HEK293 (cell line): ENCODE measurements at regions not wholly inside any gene's neighbourhood (a gene's known extent, or its start where the extent isn't known, plus 50 kb on each side); places are given as distances from the start of the nearest gene placed in this dataset.

ENCODE experiments used
- CTCF ChIA-PET: fragments of 350-600 bp; formaldehyde crosslinking; extraction: SDS; loops from one replicate; lab custom pipeline; 2021; ENCODE audit warnings: antibody characterized with exemption; lab: Yijun Ruan, JAX
- POLR2A ChIA-PET: fragments of 300-600 bp; formaldehyde crosslinking; extraction: SDS; loops from one replicate; lab custom pipeline; 2020; ENCODE audit warnings: antibody characterized with exemption, inconsistent platforms; lab: Yijun Ruan, JAX
- H3K27ac ChIP-seq: fragments of 200-500 bp; sonication (Bioruptor generic); 2 replicates; pipeline ENCODE4 v1.5.1; 2014; ENCODE audit warnings: low read depth, low read length, control low read depth, inconsistent platforms; ENCODE audit errors: extremely low read depth
- H3K36me3 ChIP-seq, 2 experiments: fragments of 200-500 bp in 1 of 2; sonication (Bioruptor generic) in 1 of 2; 1 replicate in 1 of 2; 2 replicates in 1 of 2; pipeline ENCODE4 v1.5.1; 2014 to 2017; ENCODE audit warnings: inconsistent platforms in 2 of 2, low read length in 2 of 2; ENCODE audit not compliant: control insufficient read depth in 2 of 2, insufficient read depth in 1 of 2
- H3K4me1 ChIP-seq: fragments of 200-500 bp; sonication (Bioruptor generic); 2 replicates; pipeline ENCODE4 v1.5.1; 2014; ENCODE audit warnings: mild to moderate bottlenecking, low read length, inconsistent platforms; ENCODE audit not compliant: control insufficient read depth, insufficient read depth
- H3K4me3 ChIP-seq: 2 replicates; pipeline ENCODE4 v1.5.1; 2011; ENCODE audit warnings: low read depth, mild to moderate bottlenecking, control low read depth, low read length, moderate library complexity
- H3K9me3 ChIP-seq: fragments of 200-500 bp; sonication (Bioruptor generic); 2 replicates; pipeline ENCODE4 v1.5.1; 2014; ENCODE audit warnings: low read depth, low read length, inconsistent platforms; ENCODE audit not compliant: control insufficient read depth, insufficient read depth
- FEZF1 ChIP-seq: fragments of 450-650 bp; formaldehyde crosslinking; IDR thresholded peaks from 2 replicates; pipeline ENCODE4 v1.5.1; 2016; ENCODE audit warnings: missing biosample characterization, missing genetic modification characterization
- GFI1B ChIP-seq: fragments of 450-650 bp; formaldehyde crosslinking; IDR thresholded peaks from 2 replicates; pipeline ENCODE4 v1.5.1; 2016; ENCODE audit warnings: missing biosample characterization, missing genetic modification characterization
- KLF1 ChIP-seq: fragments of 450-650 bp; formaldehyde crosslinking; IDR thresholded peaks from 2 replicates; pipeline ENCODE4 v1.5.1; 2016; ENCODE audit warnings: missing biosample characterization, missing genetic modification characterization
- KLF7 ChIP-seq: fragments of 450-650 bp; formaldehyde crosslinking; IDR thresholded peaks from 2 replicates; pipeline ENCODE4 v1.5.1; 2016; ENCODE audit warnings: missing biosample characterization, missing genetic modification characterization, borderline replicate concordance
- RBAK ChIP-seq: fragments of 450-650 bp; formaldehyde crosslinking; IDR thresholded peaks from 2 replicates; pipeline ENCODE4 v1.5.1; 2016; ENCODE audit warnings: missing biosample characterization, missing genetic modification characterization
- YY2 ChIP-seq: fragments of 450-650 bp; formaldehyde crosslinking; IDR thresholded peaks from 2 replicates; pipeline ENCODE4 v1.5.1; 2016; ENCODE audit warnings: missing biosample characterization, missing genetic modification characterization
- ZBTB10 ChIP-seq: fragments of 450-650 bp; formaldehyde crosslinking; IDR thresholded peaks from 2 replicates; pipeline ENCODE4 v1.5.1; 2016; ENCODE audit warnings: missing biosample characterization, missing genetic modification characterization
- ZBTB11 ChIP-seq: fragments of 450-650 bp; formaldehyde crosslinking; conservative IDR thresholded peaks from 2 replicates; pipeline ENCODE4 v1.5.1; 2016; ENCODE audit warnings: low read depth, missing biosample characterization, missing genetic modification characterization
- ZNF169 ChIP-seq: fragments of 450-650 bp; formaldehyde crosslinking; IDR thresholded peaks from 2 replicates; pipeline ENCODE4 v1.5.1; 2016; ENCODE audit warnings: missing biosample characterization, missing genetic modification characterization
- ZNF24 ChIP-seq: fragments of 450-650 bp; formaldehyde crosslinking; IDR thresholded peaks from 2 replicates; pipeline ENCODE4 v1.5.1; 2016; ENCODE audit warnings: missing biosample characterization, missing genetic modification characterization
- ZNF394 ChIP-seq: fragments of 450-650 bp; formaldehyde crosslinking; IDR thresholded peaks from 2 replicates; pipeline ENCODE4 v1.5.1; 2016; ENCODE audit warnings: missing biosample characterization, missing genetic modification characterization, mild to moderate bottlenecking, moderate library complexity, borderline replicate concordance
- ZNF510 ChIP-seq: fragments of 450-650 bp; formaldehyde crosslinking; IDR thresholded peaks from 2 replicates; pipeline ENCODE4 v1.5.1; 2018; ENCODE audit warnings: mild to moderate bottlenecking, missing genetic modification characterization, missing biosample characterization; ENCODE audit not compliant: insufficient replicate concordance
- ZNF555 ChIP-seq: fragments of 450-650 bp; formaldehyde crosslinking; conservative IDR thresholded peaks from 2 replicates; pipeline ENCODE4 v1.5.1; 2017; ENCODE audit warnings: missing biosample characterization, mild to moderate bottlenecking, missing genetic modification characterization, inconsistent platforms
- ZNF658 ChIP-seq: fragments of 450-650 bp; formaldehyde crosslinking; IDR thresholded peaks from 2 replicates; pipeline ENCODE4; 2016; ENCODE audit warnings: missing biosample characterization, missing genetic modification characterization
- ZNF776 ChIP-seq: fragments of 450-650 bp; formaldehyde crosslinking; IDR thresholded peaks from 2 replicates; pipeline ENCODE4 v1.5.0; 2017; ENCODE audit warnings: missing biosample characterization, missing genetic modification characterization, borderline replicate concordance
- ZNF792 ChIP-seq: fragments of 450-650 bp; formaldehyde crosslinking; IDR thresholded peaks from 2 replicates; pipeline ENCODE4 v1.5.1; 2016; ENCODE audit warnings: missing biosample characterization, missing genetic modification characterization
- ZNF830 ChIP-seq: fragments of 450-650 bp; IDR thresholded peaks from 2 replicates; pipeline ENCODE4 v1.5.0; 2018; ENCODE audit warnings: missing biosample characterization, missing genetic modification characterization, low read depth, mild to moderate bottlenecking, moderate library complexity
- ZNF837 ChIP-seq: fragments of 450-650 bp; formaldehyde crosslinking; IDR thresholded peaks from 2 replicates; pipeline ENCODE4 v1.5.1; 2016; ENCODE audit warnings: missing biosample characterization, missing genetic modification characterization
- ZXDB ChIP-seq: fragments of 450-650 bp; formaldehyde crosslinking; IDR thresholded peaks from 2 replicates; pipeline ENCODE4 v1.5.1; 2016; ENCODE audit warnings: missing biosample characterization, missing genetic modification characterization
- TF ChIP-seq, protein P1 (sequence below): fragments of 450-650 bp; formaldehyde crosslinking; IDR thresholded peaks from 2 replicates; pipeline ENCODE4 v1.5.1; 2016; ENCODE audit warnings: missing biosample characterization, missing genetic modification characterization, borderline replicate concordance
- TF ChIP-seq, protein P2 (sequence below): fragments of 450-650 bp; formaldehyde crosslinking; IDR thresholded peaks from 2 replicates; pipeline ENCODE4 v1.5.1; 2016; ENCODE audit warnings: missing biosample characterization, missing genetic modification characterization
- TF ChIP-seq, protein P3 (sequence below): fragments of 450-650 bp; formaldehyde crosslinking; IDR thresholded peaks from 2 replicates; pipeline ENCODE4 v1.5.1; 2016; ENCODE audit warnings: missing biosample characterization, missing genetic modification characterization

GRCh38 chr4:178894126-178894525, 1451.9 kb upstream of the AGA start (continued):
- TF ChIP-seq, protein P1, sequence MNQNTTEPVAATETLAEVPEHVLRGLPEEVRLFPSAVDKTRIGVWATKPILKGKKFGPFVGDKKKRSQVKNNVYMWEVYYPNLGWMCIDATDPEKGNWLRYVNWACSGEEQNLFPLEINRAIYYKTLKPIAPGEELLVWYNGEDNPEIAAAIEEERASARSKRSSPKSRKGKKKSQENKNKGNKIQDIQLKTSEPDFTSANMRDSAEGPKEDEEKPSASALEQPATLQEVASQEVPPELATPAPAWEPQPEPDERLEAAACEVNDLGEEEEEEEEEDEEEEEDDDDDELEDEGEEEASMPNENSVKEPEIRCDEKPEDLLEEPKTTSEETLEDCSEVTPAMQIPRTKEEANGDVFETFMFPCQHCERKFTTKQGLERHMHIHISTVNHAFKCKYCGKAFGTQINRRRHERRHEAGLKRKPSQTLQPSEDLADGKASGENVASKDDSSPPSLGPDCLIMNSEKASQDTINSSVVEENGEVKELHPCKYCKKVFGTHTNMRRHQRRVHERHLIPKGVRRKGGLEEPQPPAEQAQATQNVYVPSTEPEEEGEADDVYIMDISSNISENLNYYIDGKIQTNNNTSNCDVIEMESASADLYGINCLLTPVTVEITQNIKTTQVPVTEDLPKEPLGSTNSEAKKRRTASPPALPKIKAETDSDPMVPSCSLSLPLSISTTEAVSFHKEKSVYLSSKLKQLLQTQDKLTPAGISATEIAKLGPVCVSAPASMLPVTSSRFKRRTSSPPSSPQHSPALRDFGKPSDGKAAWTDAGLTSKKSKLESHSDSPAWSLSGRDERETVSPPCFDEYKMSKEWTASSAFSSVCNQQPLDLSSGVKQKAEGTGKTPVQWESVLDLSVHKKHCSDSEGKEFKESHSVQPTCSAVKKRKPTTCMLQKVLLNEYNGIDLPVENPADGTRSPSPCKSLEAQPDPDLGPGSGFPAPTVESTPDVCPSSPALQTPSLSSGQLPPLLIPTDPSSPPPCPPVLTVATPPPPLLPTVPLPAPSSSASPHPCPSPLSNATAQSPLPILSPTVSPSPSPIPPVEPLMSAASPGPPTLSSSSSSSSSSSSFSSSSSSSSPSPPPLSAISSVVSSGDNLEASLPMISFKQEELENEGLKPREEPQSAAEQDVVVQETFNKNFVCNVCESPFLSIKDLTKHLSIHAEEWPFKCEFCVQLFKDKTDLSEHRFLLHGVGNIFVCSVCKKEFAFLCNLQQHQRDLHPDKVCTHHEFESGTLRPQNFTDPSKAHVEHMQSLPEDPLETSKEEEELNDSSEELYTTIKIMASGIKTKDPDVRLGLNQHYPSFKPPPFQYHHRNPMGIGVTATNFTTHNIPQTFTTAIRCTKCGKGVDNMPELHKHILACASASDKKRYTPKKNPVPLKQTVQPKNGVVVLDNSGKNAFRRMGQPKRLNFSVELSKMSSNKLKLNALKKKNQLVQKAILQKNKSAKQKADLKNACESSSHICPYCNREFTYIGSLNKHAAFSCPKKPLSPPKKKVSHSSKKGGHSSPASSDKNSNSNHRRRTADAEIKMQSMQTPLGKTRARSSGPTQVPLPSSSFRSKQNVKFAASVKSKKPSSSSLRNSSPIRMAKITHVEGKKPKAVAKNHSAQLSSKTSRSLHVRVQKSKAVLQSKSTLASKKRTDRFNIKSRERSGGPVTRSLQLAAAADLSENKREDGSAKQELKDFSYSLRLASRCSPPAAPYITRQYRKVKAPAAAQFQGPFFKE, result no peak
- TF ChIP-seq FEZF1 (tag by site-specific recombination), result no peak
- TF ChIP-seq, protein P2, sequence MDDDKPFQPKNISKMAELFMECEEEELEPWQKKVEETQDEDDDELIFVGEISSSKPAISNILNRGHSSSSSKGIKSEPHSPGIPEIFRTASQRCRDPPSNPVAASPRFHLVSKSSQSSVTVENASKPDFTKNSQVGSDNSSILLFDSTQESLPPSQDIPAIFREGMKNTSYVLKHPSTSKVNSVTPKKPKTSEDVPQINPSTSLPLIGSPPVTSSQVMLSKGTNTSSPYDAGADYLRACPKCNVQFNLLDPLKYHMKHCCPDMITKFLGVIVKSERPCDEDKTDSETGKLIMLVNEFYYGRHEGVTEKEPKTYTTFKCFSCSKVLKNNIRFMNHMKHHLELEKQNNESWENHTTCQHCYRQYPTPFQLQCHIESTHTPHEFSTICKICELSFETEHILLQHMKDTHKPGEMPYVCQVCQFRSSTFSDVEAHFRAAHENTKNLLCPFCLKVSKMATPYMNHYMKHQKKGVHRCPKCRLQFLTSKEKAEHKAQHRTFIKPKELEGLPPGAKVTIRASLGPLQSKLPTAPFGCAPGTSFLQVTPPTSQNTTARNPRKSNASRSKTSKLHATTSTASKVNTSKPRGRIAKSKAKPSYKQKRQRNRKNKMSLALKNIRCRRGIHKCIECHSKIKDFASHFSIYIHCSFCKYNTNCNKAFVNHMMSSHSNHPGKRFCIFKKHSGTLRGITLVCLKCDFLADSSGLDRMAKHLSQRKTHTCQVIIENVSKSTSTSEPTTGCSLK (tag by site-specific recombination), result no peak

- POLR2A ChIA-PET, result no interaction called here
- Histone ChIP-seq H3K9me3 (no peaks in the 10 kb centered on the region), H3K4me1 (no peaks in the 10 kb centered on the region), H3K36me3 (no peaks in the 10 kb centered on the region), H3K4me3 (no peak overlapping the region), H3K27ac (no peak overlapping the region)
- CTCF ChIA-PET, result no interaction called here
- TF ChIP-seq GFI1B (tag by site-specific recombination) (no peak), ZNF658 (no peak), ZNF169 (tag by site-specific recombination) (no peak), ZXDB (no peak), ZNF555 (tag by site-specific recombination) (no peak), ZNF837 (tag by site-specific recombination) (no peak), KLF1 (tag by site-specific recombination) (no peak), ZBTB11 (tag by site-specific recombination) (no peak), ZNF24 (tag by site-specific recombination) (no peak), ZNF792 (tag by site-specific recombination) (no peak), YY2 (no peak), RBAK (tag by site-specific recombination) (no peak), ZNF510 (tag by site-specific recombination) (no peak), ZNF776 (tag by site-specific recombination) (no peak), KLF7 (no peak), ZBTB10 (no peak), ZNF394 (tag by site-specific recombination) (no peak), ZNF830 (tag by site-specific recombination) (no peak)
- TF ChIP-seq, protein P3, sequence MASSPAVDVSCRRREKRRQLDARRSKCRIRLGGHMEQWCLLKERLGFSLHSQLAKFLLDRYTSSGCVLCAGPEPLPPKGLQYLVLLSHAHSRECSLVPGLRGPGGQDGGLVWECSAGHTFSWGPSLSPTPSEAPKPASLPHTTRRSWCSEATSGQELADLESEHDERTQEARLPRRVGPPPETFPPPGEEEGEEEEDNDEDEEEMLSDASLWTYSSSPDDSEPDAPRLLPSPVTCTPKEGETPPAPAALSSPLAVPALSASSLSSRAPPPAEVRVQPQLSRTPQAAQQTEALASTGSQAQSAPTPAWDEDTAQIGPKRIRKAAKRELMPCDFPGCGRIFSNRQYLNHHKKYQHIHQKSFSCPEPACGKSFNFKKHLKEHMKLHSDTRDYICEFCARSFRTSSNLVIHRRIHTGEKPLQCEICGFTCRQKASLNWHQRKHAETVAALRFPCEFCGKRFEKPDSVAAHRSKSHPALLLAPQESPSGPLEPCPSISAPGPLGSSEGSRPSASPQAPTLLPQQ (tag by site-specific recombination), result no peak
Observed at GRCh38 chr4:178899084-178899483, 1456.8 kb upstream of the AGA start.
